ENCODE measurements at regions not wholly inside any gene's neighbourhood (a gene's known extent, or its start where the extent isn't known, plus 50 kb on each side); places are given as distances from the start of the nearest gene placed in this dataset.

- Histone ChIP-seq H3K79me2 (ENCODE audit: insufficient read depth, low read length) (no peaks in the 10 kb centered on the region), H3K27me3 (ENCODE audit: insufficient read depth, low read length, poor library complexity) (no peaks in the 10 kb centered on the region), H4K20me1 (ENCODE audit: insufficient read depth, low read length) (no peaks in the 10 kb centered on the region), H3K4me3 (ENCODE audit: low read depth in 1 of 2, low read length in 2 of 2) (no peak overlapping the region), H3K36me3 (ENCODE audit: insufficient read depth, low read length) (no peaks in the 10 kb centered on the region), H3K4me1 (ENCODE audit: insufficient read depth, low read length) (no peaks in the 10 kb centered on the region), H3K9me3 (ENCODE audit: insufficient read depth, low read length, severe bottlenecking) (no peaks in the 10 kb centered on the region), H3K9ac (ENCODE audit: low read depth, low read length) (no peak overlapping the region), H3K27ac (ENCODE audit: low read length) (no peak overlapping the region), H3K4me2 (ENCODE audit: insufficient read depth, low read length) (no peak overlapping the region), H2AFZ (ENCODE audit: low read depth, low read length) (no peak overlapping the region)
- no peak for TF ChIP-seq EZH2 (IDR thresholded peaks at IDR 0.05; ENCODE audit: borderline replicate concordance, low read depth, low read length, severe bottlenecking)
- no peak for TF ChIP-seq CTCF (IDR thresholded peaks at IDR 0.05; ENCODE audit: borderline replicate concordance, extremely low read depth, low read length, poor library complexity, severe bottlenecking)
- no peak for DNase-seq
- no peak for ATAC-seq (ENCODE audit: insufficient read depth, low read depth)
Measured at GRCh38 chr5:61808091-61808490, 476.0 kb downstream of the ZSWIM6 start.

- ATAC-seq (ENCODE audit: insufficient read depth, low read depth) (no peak), DNase-seq (no peak)
- Histone ChIP-seq H3K4me2 (ENCODE audit: insufficient read depth, low read length) (no peak overlapping the region), H3K27me3 (ENCODE audit: insufficient read depth, low read length, poor library complexity) (no peaks in the 10 kb centered on the region), H3K9ac (ENCODE audit: low read depth, low read length) (no peak overlapping the region), H3K9me3 (ENCODE audit: insufficient read depth, low read length, severe bottlenecking) (no peaks in the 10 kb centered on the region), H3K27ac (ENCODE audit: low read length) (no peak overlapping the region), H2AFZ (ENCODE audit: low read depth, low read length) (no peak overlapping the region), H4K20me1 (ENCODE audit: insufficient read depth, low read length) (no peaks in the 10 kb centered on the region), H3K79me2 (ENCODE audit: insufficient read depth, low read length) (no peaks in the 10 kb centered on the region), H3K36me3 (ENCODE audit: insufficient read depth, low read length) (no peaks in the 10 kb centered on the region), H3K4me3 (ENCODE audit: low read depth in 1 of 2, low read length in 2 of 2) (no peak overlapping the region), H3K4me1 (ENCODE audit: insufficient read depth, low read length) (no peaks in the 10 kb centered on the region)
- no peak for TF ChIP-seq CTCF (IDR thresholded peaks at IDR 0.05; ENCODE audit: borderline replicate concordance, extremely low read depth, low read length, poor library complexity, severe bottlenecking)
- no peak for TF ChIP-seq EZH2 (IDR thresholded peaks at IDR 0.05; ENCODE audit: borderline replicate concordance, low read depth, low read length, severe bottlenecking)
Measured at GRCh38 chr5:61808909-61809308, 476.9 kb downstream of the ZSWIM6 start.

GRCh38 chr5:61809651-61810050 lies 477.6 kb downstream of the ZSWIM6 start:
- DNase-seq = no peak
- Histone ChIP-seq H3K36me3 (ENCODE audit: insufficient read depth, low read length) (no peaks in the 10 kb centered on the region), H2AFZ (ENCODE audit: low read depth, low read length) (no peak overlapping the region), H3K9me3 (ENCODE audit: insufficient read depth, low read length, severe bottlenecking) (no peaks in the 10 kb centered on the region), H3K4me1 (ENCODE audit: insufficient read depth, low read length) (no peaks in the 10 kb centered on the region), H3K9ac (ENCODE audit: low read depth, low read length) (no peak overlapping the region), H3K4me2 (ENCODE audit: insufficient read depth, low read length) (no peak overlapping the region), H3K4me3 (ENCODE audit: low read depth in 1 of 2, low read length in 2 of 2) (no peak overlapping the region), H3K79me2 (ENCODE audit: insufficient read depth, low read length) (no peaks in the 10 kb centered on the region), H3K27ac (ENCODE audit: low read length) (no peak overlapping the region), H4K20me1 (ENCODE audit: insufficient read depth, low read length) (no peaks in the 10 kb centered on the region), H3K27me3 (ENCODE audit: insufficient read depth, low read length, poor library complexity) (no peaks in the 10 kb centered on the region)
- ATAC-seq (ENCODE audit: insufficient read depth, low read depth) = no peak
- no peak for TF ChIP-seq EZH2 (IDR thresholded peaks at IDR 0.05; ENCODE audit: borderline replicate concordance, low read depth, low read length, severe bottlenecking)
- TF ChIP-seq CTCF (IDR thresholded peaks at IDR 0.05; ENCODE audit: borderline replicate concordance, extremely low read depth, low read length, poor library complexity, severe bottlenecking) = no peak

- no peak overlapping the region for H3K27ac ChIP-seq (ENCODE audit: low read length)
- no peak for ATAC-seq (ENCODE audit: insufficient read depth, low read depth)
- no peaks in the 10 kb centered on the region for H3K27me3 ChIP-seq (ENCODE audit: insufficient read depth, low read length, poor library complexity)
- no peak for TF ChIP-seq CTCF (IDR thresholded peaks at IDR 0.05; ENCODE audit: borderline replicate concordance, extremely low read depth, low read length, poor library complexity, severe bottlenecking)
- TF ChIP-seq EZH2 (IDR thresholded peaks at IDR 0.05; ENCODE audit: borderline replicate concordance, low read depth, low read length, severe bottlenecking) = no peak
- H3K9ac ChIP-seq (ENCODE audit: low read depth, low read length) = no peak overlapping the region
- no peaks in the 10 kb centered on the region for H3K36me3 ChIP-seq (ENCODE audit: insufficient read depth, low read length)
- H4K20me1 ChIP-seq (ENCODE audit: insufficient read depth, low read length) = no peaks in the 10 kb centered on the region
- H3K4me3 ChIP-seq (ENCODE audit: low read depth in 1 of 2, low read length in 2 of 2) = no peak overlapping the region
- no peak overlapping the region for H2AFZ ChIP-seq (ENCODE audit: low read depth, low read length)
- no peaks in the 10 kb centered on the region for H3K79me2 ChIP-seq (ENCODE audit: insufficient read depth, low read length)
- no peak overlapping the region for H3K4me2 ChIP-seq (ENCODE audit: insufficient read depth, low read length)
- DNase-seq = no peak
- no peaks in the 10 kb centered on the region for H3K9me3 ChIP-seq (ENCODE audit: insufficient read depth, low read length, severe bottlenecking)
- H3K4me1 ChIP-seq (ENCODE audit: insufficient read depth, low read length) = no peaks in the 10 kb centered on the region
Measured at GRCh38 chr5:61811052-61811451, 479.0 kb downstream of the ZSWIM6 start.
